GM12892 (cell line): ENCODE measurements at regions not wholly inside any gene's neighbourhood (a gene's known extent, or its start where the extent isn't known, plus 50 kb on each side); places are given as distances from the start of the nearest gene placed in this dataset.
"Not testable (repeated sequence)": the region's sequence is repeated elsewhere in the genome, so short reads cannot be mapped to it uniquely, and the experiment has no call there.

Experiments used
- DNase-seq: peaks from one replicate; pipeline ENCODE4 v3.0.0; 2011; ENCODE audit not compliant: insufficient read length
- FAIRE-seq: peaks from 2 replicates; lab custom pipeline; 2011; peaks lifted over from hg19 to GRCh38; lab: Jason Lieb, UNC
- POLR2A ChIP-seq: IDR thresholded peaks from 2 replicates; pipeline ENCODE4 v1.6.1; 2011; ENCODE audit warnings: low read depth, low read length, control low read depth
- POLR2AphosphoS5 ChIP-seq: IDR thresholded peaks from 2 replicates; pipeline ENCODE4 v1.6.1; 2011; ENCODE audit warnings: low read depth, low read length, control low read depth
- TAF1 ChIP-seq: IDR thresholded peaks from 2 replicates; pipeline ENCODE4 v1.6.1; 2011; ENCODE audit warnings: low read depth, mild to moderate bottlenecking, control low read depth, low read length, borderline replicate concordance

GRCh38 chr1:182211386-182211785 is 149.9 kb upstream of the ZNF648 start:
- FAIRE-seq (no peak), DNase-seq (no peak)

GRCh38 chr1:182210417-182210816 is 148.9 kb upstream of the ZNF648 start:
- FAIRE-seq (no peak), DNase-seq (no peak)
- no peak for TF ChIP-seq TAF1
- TF ChIP-seq POLR2A: no peak
- TF ChIP-seq POLR2AphosphoS5: no peak

More at GRCh38 chr1:182211386-182211785, 149.9 kb upstream of the ZNF648 start:
- TF ChIP-seq TAF1 (no peak), POLR2AphosphoS5 (no peak), POLR2A (no peak)

GRCh38 chr1:182207300-182207699 is 145.8 kb upstream of the ZNF648 start:
- TF ChIP-seq POLR2A: no peak
- TF ChIP-seq TAF1: no peak
- no peak for TF ChIP-seq POLR2AphosphoS5
- DNase-seq: no peak
- no peak for FAIRE-seq

GRCh38 chr1:182206626-182207239 is 145.2 kb upstream of the ZNF648 start:
- DNase-seq: no peak

GRCh38 chr1:182205351-182206022 is 144.0 kb upstream of the ZNF648 start:
- FAIRE-seq (no peak), DNase-seq (no peak)
- TF ChIP-seq POLR2A: no peak
- TF ChIP-seq TAF1: no peak
- TF ChIP-seq POLR2AphosphoS5: no peak

More at GRCh38 chr1:182206626-182207239, 145.2 kb upstream of the ZNF648 start:
- no peak for TF ChIP-seq TAF1
- TF ChIP-seq POLR2A: no peak
- no peak for TF ChIP-seq POLR2AphosphoS5
- FAIRE-seq: no peak

GRCh38 chr1:182203191-182203875 is 141.8 kb upstream of the ZNF648 start:
- TF ChIP-seq POLR2AphosphoS5 (no peak), TAF1 (no peak), POLR2A (no peak)
- no peak for DNase-seq
- no peak for FAIRE-seq

- DNase-seq, FAIRE-seq: not testable (repeated sequence)
Observed at GRCh38 chr1:182201490-182201889, 140.0 kb upstream of the ZNF648 start.

- DNase-seq (no peak), FAIRE-seq (no peak)
- TF ChIP-seq POLR2A (no peak), POLR2AphosphoS5 (no peak), TAF1 (no peak)
Observed at GRCh38 chr1:182200025-182200812, 138.7 kb upstream of the ZNF648 start.

GRCh38 chr1:182198006-182198605 is 136.6 kb upstream of the ZNF648 start:
- DNase-seq (no peak), FAIRE-seq (no peak)
- no peak for TF ChIP-seq POLR2A
- TF ChIP-seq TAF1: no peak
- no peak for TF ChIP-seq POLR2AphosphoS5

GRCh38 chr1:182196897-182197870 is 135.7 kb upstream of the ZNF648 start:
- DNase-seq (no peak), FAIRE-seq (no peak)
- TF ChIP-seq POLR2A (no peak), POLR2AphosphoS5 (no peak), TAF1 (no peak)
